ENCODE measurements at regions not wholly inside any gene's neighbourhood (a gene's known extent, or its start where the extent isn't known, plus 50 kb on each side); places are given as distances from the start of the nearest gene placed in this dataset.

DNA sequence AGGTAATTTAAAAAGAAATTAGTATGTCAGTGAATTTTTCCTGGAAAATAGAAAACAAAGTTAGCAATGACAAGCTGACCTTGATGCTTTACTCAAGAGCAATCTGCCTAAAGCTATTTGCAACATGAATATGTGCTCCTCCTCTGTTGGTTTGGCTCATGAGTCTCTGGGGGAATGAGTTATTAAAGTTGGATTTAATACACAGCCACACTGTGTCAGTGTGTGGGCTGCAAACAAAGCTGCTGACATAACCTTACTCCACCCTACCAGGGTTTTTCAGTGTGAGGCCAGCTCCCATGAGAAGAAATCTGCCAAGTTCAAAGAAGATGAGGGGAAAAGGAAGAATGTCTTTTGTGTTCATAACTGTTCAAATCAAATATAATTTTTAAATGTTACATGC lies 280.5 kb downstream of the TLL1 start:
- no peak overlapping the region for H3K4me3 ChIP-seq
- ChIA-PET CTCF (interaction anchor here (0.6 to 1.5 kb wide), 2 partner anchors 16 to 660 kb away, joined by 3 read pairs; no protein-coding TSS in a partner anchor), POLR2A (no interaction called here)
- H3K27ac ChIP-seq = no peak overlapping the region
- TF ChIP-seq NPAS2 (CRISPR knock-in tag; IDR thresholded peaks at IDR 0.05; ENCODE audit: borderline replicate concordance) = no peak
- TF ChIP-seq, protein P1, sequence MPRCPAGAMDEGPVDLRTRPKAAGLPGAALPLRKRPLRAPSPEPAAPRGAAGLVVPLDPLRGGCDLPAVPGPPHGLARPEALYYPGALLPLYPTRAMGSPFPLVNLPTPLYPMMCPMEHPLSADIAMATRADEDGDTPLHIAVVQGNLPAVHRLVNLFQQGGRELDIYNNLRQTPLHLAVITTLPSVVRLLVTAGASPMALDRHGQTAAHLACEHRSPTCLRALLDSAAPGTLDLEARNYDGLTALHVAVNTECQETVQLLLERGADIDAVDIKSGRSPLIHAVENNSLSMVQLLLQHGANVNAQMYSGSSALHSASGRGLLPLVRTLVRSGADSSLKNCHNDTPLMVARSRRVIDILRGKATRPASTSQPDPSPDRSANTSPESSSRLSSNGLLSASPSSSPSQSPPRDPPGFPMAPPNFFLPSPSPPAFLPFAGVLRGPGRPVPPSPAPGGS (IDR thresholded peaks at IDR 0.05) = no peak
- no peak for TF ChIP-seq RAD21 (conservative IDR thresholded peaks at IDR 0.05 in 1 of 2, IDR thresholded peaks at IDR 0.05 in 1 of 2)
- TF ChIP-seq, protein P2, sequence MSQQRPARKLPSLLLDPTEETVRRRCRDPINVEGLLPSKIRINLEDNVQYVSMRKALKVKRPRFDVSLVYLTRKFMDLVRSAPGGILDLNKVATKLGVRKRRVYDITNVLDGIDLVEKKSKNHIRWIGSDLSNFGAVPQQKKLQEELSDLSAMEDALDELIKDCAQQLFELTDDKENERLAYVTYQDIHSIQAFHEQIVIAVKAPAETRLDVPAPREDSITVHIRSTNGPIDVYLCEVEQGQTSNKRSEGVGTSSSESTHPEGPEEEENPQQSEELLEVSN (IDR thresholded peaks at IDR 0.05; ENCODE audit: borderline replicate concordance, low read depth) = no peak
- no peak for TF ChIP-seq RARB (CRISPR knock-in tag; IDR thresholded peaks at IDR 0.05)
- no peak for TF ChIP-seq KDM1A (IDR thresholded peaks at IDR 0.05; ENCODE audit: low read depth)
- TF ChIP-seq, protein P3, sequence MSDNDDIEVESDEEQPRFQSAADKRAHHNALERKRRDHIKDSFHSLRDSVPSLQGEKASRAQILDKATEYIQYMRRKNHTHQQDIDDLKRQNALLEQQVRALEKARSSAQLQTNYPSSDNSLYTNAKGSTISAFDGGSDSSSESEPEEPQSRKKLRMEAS (IDR thresholded peaks at IDR 0.05) = no peak
- TF ChIP-seq, protein P4, sequence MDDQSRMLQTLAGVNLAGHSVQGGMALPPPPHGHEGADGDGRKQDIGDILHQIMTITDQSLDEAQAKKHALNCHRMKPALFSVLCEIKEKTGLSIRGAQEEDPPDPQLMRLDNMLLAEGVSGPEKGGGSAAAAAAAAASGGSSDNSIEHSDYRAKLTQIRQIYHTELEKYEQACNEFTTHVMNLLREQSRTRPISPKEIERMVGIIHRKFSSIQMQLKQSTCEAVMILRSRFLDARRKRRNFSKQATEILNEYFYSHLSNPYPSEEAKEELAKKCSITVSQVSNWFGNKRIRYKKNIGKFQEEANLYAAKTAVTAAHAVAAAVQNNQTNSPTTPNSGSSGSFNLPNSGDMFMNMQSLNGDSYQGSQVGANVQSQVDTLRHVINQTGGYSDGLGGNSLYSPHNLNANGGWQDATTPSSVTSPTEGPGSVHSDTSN (IDR thresholded peaks at IDR 0.05) = no peak
- no peaks in the 10 kb centered on the region for H3K4me1 ChIP-seq
- no peak overlapping the region for H3K4me2 ChIP-seq
- FAIRE-seq = no peak
- no peak for ATAC-seq
- no peaks in the 10 kb centered on the region for H3K9me3 ChIP-seq
- no peak for DNase-seq (ENCODE audit: low read depth in 1 of 2, low spot score in 1 of 2)

DNA sequence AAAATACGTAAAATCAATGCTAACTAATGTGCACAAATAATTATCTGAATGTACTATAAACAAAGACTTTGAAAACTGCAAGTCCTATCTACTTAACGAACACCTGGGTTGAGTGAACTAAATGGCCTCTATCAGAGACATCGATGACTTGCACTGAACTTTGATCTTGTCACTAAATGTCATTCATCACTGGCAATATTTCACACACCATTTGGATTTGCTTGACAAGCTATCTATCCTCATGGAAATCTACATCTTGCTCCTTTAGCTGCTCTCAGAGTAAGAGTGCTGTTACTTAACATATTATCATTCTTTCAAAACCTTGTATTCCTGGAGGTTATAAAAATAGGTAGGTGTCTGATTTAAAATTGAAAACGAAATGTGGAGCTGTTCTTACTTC lies 289.3 kb downstream of the TLL1 start:
- H3K4me3 ChIP-seq = no peak overlapping the region
- no peak for DNase-seq (ENCODE audit: low read depth in 1 of 2, low spot score in 1 of 2)
- H3K4me2 ChIP-seq = no peak overlapping the region
- no peaks in the 10 kb centered on the region for H3K9me3 ChIP-seq
- ATAC-seq = no peak
- 17% methylated on average over 4 of the region's 4 CpGs for WGBS (ENCODE audit: missing lambda C conversion rate)
- no peak overlapping the region for H3K27ac ChIP-seq
- H3K4me1 ChIP-seq = no peaks in the 10 kb centered on the region
- ChIA-PET CTCF (interaction anchor here (1.1 to 1.6 kb wide), 3 partner anchors 432 to 669 kb away, joined by 3 to 6 read pairs (median 3); no protein-coding TSS in a partner anchor), POLR2A (no interaction called here)
- no peak for FAIRE-seq
- TF ChIP-seq CHD2 (IDR thresholded peaks at IDR 0.05; ENCODE audit: low read length, partially characterized antibody) (no peak), JUN (IDR thresholded peaks at IDR 0.05) (no peak)

DNA sequence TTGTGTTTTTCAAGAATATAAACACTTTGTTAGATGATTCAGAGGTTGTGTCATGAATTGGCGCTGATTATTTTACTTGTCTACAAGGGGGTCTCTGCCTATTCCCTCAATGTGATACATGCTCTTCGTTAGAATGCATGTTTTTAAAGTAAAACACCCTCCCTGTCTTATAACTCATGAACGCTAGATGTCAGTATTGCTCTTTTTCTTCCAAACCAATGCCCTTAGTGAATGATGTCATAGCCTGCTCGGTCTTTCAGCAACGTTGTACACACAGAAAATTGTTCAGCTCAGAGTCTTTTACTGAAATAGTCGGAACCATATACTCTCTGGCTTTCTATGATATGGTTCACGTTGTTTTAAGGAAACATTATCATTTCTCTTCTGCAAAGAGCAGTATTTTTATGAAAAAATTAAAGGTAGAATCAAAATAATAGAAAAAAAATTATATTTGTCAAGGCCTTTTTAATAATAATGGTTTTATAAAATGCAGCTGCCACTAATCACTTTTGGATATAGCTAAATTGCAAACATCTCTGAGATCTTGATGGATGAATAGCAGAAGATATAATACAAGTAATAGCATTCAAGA lies 292.9 kb downstream of the TLL1 start:
- ATAC-seq = peak; percentile 89
- no peak overlapping the region; a peak in 1 of 6 replicates for H3K27ac ChIP-seq
- WGBS (ENCODE audit: missing lambda C conversion rate) = 0% methylated on average over 7 of the region's 7 CpGs
- peak; percentile 63 for FAIRE-seq
- H3K9me3 ChIP-seq = no peaks in the 10 kb centered on the region
- no peak overlapping the region for H3K4me3 ChIP-seq
- peak overlapping the region; percentile 48 for H3K4me2 ChIP-seq
- H3K4me1 ChIP-seq = no peaks in the 10 kb centered on the region
- DNase-seq (ENCODE audit: low read depth in 1 of 2, low spot score in 1 of 2) = peak; percentile 16 to 69
- CTCF ChIA-PET = interaction anchor here (0.6 to 3.1 kb wide), 10 partner anchors 9 to 1125 kb away, joined by 3 to 31 read pairs (median 4); no protein-coding TSS in a partner anchor
- POLR2A ChIA-PET = no interaction called here
- TF ChIP-seq, protein P4 (IDR thresholded peaks at IDR 0.05) = no peak
- TF ChIP-seq, protein P5, sequence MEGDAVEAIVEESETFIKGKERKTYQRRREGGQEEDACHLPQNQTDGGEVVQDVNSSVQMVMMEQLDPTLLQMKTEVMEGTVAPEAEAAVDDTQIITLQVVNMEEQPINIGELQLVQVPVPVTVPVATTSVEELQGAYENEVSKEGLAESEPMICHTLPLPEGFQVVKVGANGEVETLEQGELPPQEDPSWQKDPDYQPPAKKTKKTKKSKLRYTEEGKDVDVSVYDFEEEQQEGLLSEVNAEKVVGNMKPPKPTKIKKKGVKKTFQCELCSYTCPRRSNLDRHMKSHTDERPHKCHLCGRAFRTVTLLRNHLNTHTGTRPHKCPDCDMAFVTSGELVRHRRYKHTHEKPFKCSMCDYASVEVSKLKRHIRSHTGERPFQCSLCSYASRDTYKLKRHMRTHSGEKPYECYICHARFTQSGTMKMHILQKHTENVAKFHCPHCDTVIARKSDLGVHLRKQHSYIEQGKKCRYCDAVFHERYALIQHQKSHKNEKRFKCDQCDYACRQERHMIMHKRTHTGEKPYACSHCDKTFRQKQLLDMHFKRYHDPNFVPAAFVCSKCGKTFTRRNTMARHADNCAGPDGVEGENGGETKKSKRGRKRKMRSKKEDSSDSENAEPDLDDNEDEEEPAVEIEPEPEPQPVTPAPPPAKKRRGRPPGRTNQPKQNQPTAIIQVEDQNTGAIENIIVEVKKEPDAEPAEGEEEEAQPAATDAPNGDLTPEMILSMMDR (IDR thresholded peaks at IDR 0.05) = peak; percentile 68
- no peak for TF ChIP-seq FOSB (CRISPR knock-in tag; IDR thresholded peaks at IDR 0.05)
- no peak for TF ChIP-seq JUNB (IDR thresholded peaks at IDR 0.05)
- TF ChIP-seq FOSL2 (IDR thresholded peaks at IDR 0.05) = no peak
- peak; percentile 17; the same call in 1 of the 2 replicates for TF ChIP-seq FOSL2 (CRISPR knock-in tag; IDR thresholded peaks at IDR 0.05)
- TF ChIP-seq RCOR1 (IDR thresholded peaks at IDR 0.05; ENCODE audit: low read depth, low read length) = no peak
- peak; percentile 75 for TF ChIP-seq SMC3 (IDR thresholded peaks at IDR 0.05)
- TF ChIP-seq BHLHE40 (IDR thresholded peaks at IDR 0.05; ENCODE audit: low read depth, low read length) = no peak
- TF ChIP-seq JUN (IDR thresholded peaks at IDR 0.05) = no peak
- TF ChIP-seq RAD21 (conservative IDR thresholded peaks at IDR 0.05 in 1 of 2, IDR thresholded peaks at IDR 0.05 in 1 of 2) = peak; percentile 83 to 85
